ENCODE measurements at regions not wholly inside any gene's neighbourhood (a gene's known extent, or its start where the extent isn't known, plus 50 kb on each side); places are given as distances from the start of the nearest gene placed in this dataset.

DNA sequence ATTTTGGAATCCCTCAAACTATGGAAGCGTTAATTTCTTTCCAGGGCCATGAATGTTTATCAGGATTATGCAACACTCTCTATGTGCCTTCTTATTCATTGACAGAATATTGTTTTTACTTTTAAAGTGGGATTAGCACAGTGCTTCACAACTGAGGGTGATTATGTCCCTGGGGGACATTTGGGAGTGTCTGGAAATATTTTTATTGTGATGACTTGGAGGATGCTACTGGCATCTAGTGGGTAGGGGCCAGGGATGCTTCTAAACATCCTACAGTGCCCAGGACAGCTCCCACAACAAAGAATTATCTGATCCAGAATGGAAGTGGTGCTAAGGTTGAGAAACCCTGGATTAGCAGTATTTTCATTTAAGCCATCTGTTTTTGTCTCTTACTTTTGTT is 338.5 kb upstream of the SOX5 start:
- H4K8ac ChIP-seq (ENCODE audit: low read depth in 2 of 2, low read length in 2 of 2), result no peak overlapping the region
- H3K4me2 ChIP-seq (ENCODE audit: low read depth, low read length), result no peak overlapping the region
- no peak overlapping the region for H3K23ac ChIP-seq (ENCODE audit: low read depth, low read length)
- TF ChIP-seq CEBPB (IDR thresholded peaks at IDR 0.05; ENCODE audit: low read depth, low read length) (0 out of 2 replicates have a peak, but pooled peaks have one; percentile 17), ELK1 (IDR thresholded peaks at IDR 0.05; ENCODE audit: borderline replicate concordance, low read depth, low read length) (no peak), USF2 (IDR thresholded peaks at IDR 0.05; ENCODE audit: low read depth, low read length) (no peak), MXI1 (IDR thresholded peaks at IDR 0.05; ENCODE audit: borderline replicate concordance, low read depth, low read length) (no peak), RCOR1 (IDR thresholded peaks at IDR 0.05; ENCODE audit: insufficient replicate concordance, low read length) (no peak), FOS (IDR thresholded peaks at IDR 0.05; ENCODE audit: low read depth, low read length) (no peak), BHLHE40 (IDR thresholded peaks at IDR 0.05; ENCODE audit: low read depth, low read length) (no peak), SMC3 (IDR thresholded peaks at IDR 0.05; ENCODE audit: low read depth, low read length) (no peak)
- ChIA-PET CTCF (interaction anchor here (0.7 kb wide), 1 partner anchor 167 kb away, joined by 3 read pairs; no protein-coding TSS in a partner anchor), POLR2A (ENCODE audit: unreplicated experiment) (no interaction called here)
- no peak overlapping the region for H2BK15ac ChIP-seq (ENCODE audit: low read depth, low read length)
- no peak overlapping the region for H2AK9ac ChIP-seq (replicated peaks; ENCODE audit: low read depth, low read length, poor library complexity)
- peaks cover 7% of the 10 kb centered on the region; the same call in 1 of the 2 replicates for H3K9me1 ChIP-seq (ENCODE audit: insufficient read depth, low read length)
- H4K91ac ChIP-seq (ENCODE audit: insufficient read depth, low read depth, low read length), result no peak overlapping the region
- no peaks in the 10 kb centered on the region for H3K36me3 ChIP-seq (ENCODE audit: control insufficient read depth, insufficient read depth, low read length)
- in situ Hi-C loops (cut with MboI; ENCODE audit: low sequenced_read_pairs) (no loop called here), dilution Hi-C loops (cut with HindIII; ENCODE audit: low sequenced_read_pairs, unreplicated experiment) (no loop called here), intact Hi-C loops (cut with micrococcal nuclease) (loop anchor here (5.0 kb wide), 1 partner anchor 274 kb away; no protein-coding TSS in a partner anchor)
- H3K56ac ChIP-seq (ENCODE audit: extremely low read depth, insufficient read depth, low read length), result no peak overlapping the region
- no peak for ATAC-seq (ENCODE audit: low read depth)
- H2AFZ ChIP-seq (replicated peaks; ENCODE audit: low read length, poor library complexity), result no peak overlapping the region
- no peak for DNase-seq
- H3K27ac ChIP-seq (ENCODE audit: insufficient read depth, low read length), result no peak overlapping the region
- no TSS peak for BruUV-seq (replicated peaks)
- no peak overlapping the region for H2BK120ac ChIP-seq (ENCODE audit: low read depth, low read length)
- H4K5ac ChIP-seq (ENCODE audit: low read depth, low read length), result no peak overlapping the region
- no peak overlapping the region for H3K4me3 ChIP-seq (ENCODE audit: insufficient read depth, low read depth, low read length)
- no peaks in the 10 kb centered on the region for H3K79me1 ChIP-seq (ENCODE audit: low read depth in 1 of 2, low read length in 2 of 2)
- H3K4ac ChIP-seq (ENCODE audit: low read depth, low read length), result no peak overlapping the region
- H3K9me3 ChIP-seq (ENCODE audit: control insufficient read depth, insufficient read depth, low read length), result no peaks in the 10 kb centered on the region
- no peak overlapping the region for H2AK5ac ChIP-seq (ENCODE audit: low read depth, low read length)
- no peaks in the 10 kb centered on the region for H3K27me3 ChIP-seq (ENCODE audit: control insufficient read depth, insufficient read depth, low read length)
- H3K4me1 ChIP-seq (ENCODE audit: control insufficient read depth, insufficient read depth, low read length), result 0 out of 2 replicates have a peak, but pooled peaks cover 2% of the 10 kb centered on the region
- no peak overlapping the region for H2BK20ac ChIP-seq (ENCODE audit: low read depth, low read length)
- H3K14ac ChIP-seq (replicated peaks; ENCODE audit: low read depth, low read length), result no peak overlapping the region
- H3K18ac ChIP-seq (ENCODE audit: low read depth, low read length), result no peak overlapping the region
- H4K20me1 ChIP-seq (ENCODE audit: insufficient read depth, low read length), result no peaks in the 10 kb centered on the region
- no CpG with 5 or more reads among the region's 1 CpG for WGBS, 2 experiments (ENCODE audit: extremely low coverage in 2 of 2, insufficient read length in 1 of 2)
- H2BK5ac ChIP-seq (ENCODE audit: low read depth, low read length, poor library complexity, severe bottlenecking), result no peak overlapping the region
- no peak overlapping the region for H3K9ac ChIP-seq (ENCODE audit: low read depth, low read length)

Data from IMR-90 (cell line).